Right lobe of liver (tissue), 4 donors: ENCODE measurements at regions not wholly inside any gene's neighbourhood (a gene's known extent, or its start where the extent isn't known, plus 50 kb on each side); places are given as distances from the start of the nearest gene placed in this dataset.

Experiments used
- POLR2A ChIP-seq: fragments of 450-650 bp; IDR thresholded peaks from one replicate; pipeline ENCODE4 v1.6.1; 2017; ENCODE audit warnings: antibody characterized with exemption, mild to moderate bottlenecking
- TF ChIP-seq, protein P1 (sequence below), 4 donors: fragments of 200-600 bp in 3 of 4; fragments of 450-650 bp in 1 of 4; IDR thresholded peaks; one replicate each; pipeline versions ENCODE4 v1.5.1 to v1.8.0; 2016 to 2022; ENCODE audit warnings: antibody characterized with exemption in 4 of 4, mild to moderate bottlenecking in 2 of 4
- donor health status: DM: no; HTN: no; CAD: no.
- donor health status: DM: no; HTN: no; CAD: no.
- donor health status: DM: no; HTN: yes; CAD: no.

DNA sequence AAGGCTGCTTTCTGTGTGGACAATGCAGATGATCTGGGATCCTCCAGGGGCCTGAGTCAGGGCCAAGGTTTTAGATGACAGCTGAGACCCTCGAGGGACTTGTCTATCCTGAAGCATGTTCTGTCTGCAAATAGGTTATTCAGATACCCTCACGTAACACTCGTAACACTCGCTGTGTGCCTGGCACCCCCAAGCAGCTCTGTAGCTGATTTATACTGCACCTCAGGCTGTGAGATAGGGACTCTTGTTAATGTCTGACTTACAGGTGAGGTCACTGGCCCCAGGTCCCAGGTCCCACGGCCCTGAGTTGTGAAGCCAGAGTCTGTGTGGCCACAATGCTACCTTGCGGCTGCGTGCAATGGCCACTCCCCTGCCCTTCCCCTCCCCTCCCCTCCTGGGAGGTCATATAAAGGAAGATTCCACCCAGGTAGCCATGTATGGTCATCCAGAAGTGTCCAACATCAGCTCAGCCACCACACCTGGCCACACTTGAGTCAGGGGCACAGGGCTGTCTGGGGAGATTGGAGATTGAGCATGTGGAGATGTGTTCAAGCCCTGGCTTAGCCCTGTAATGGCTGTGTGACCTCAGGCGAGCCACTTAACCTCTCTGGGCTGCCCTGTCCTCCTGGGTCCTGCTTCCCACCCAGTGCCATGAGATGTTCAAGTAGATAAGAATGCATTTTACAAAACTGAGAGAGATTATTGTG lies 687.7 kb downstream of the MATN1 start:
- TF ChIP-seq, protein P1, sequence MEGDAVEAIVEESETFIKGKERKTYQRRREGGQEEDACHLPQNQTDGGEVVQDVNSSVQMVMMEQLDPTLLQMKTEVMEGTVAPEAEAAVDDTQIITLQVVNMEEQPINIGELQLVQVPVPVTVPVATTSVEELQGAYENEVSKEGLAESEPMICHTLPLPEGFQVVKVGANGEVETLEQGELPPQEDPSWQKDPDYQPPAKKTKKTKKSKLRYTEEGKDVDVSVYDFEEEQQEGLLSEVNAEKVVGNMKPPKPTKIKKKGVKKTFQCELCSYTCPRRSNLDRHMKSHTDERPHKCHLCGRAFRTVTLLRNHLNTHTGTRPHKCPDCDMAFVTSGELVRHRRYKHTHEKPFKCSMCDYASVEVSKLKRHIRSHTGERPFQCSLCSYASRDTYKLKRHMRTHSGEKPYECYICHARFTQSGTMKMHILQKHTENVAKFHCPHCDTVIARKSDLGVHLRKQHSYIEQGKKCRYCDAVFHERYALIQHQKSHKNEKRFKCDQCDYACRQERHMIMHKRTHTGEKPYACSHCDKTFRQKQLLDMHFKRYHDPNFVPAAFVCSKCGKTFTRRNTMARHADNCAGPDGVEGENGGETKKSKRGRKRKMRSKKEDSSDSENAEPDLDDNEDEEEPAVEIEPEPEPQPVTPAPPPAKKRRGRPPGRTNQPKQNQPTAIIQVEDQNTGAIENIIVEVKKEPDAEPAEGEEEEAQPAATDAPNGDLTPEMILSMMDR (IDR thresholded peaks at IDR 0.05), result no peak
- TF ChIP-seq POLR2A, result no peak
